HCT116 (cell line): ENCODE measurements at regions not wholly inside any gene's neighbourhood (a gene's known extent, or its start where the extent isn't known, plus 50 kb on each side); places are given as distances from the start of the nearest gene placed in this dataset.

ENCODE experiments used
- ATAC-seq: fragments of 200-7000 bp; cut with Tn5 transposase; 2 replicates; pipeline ENCODE4 v1.9.1; 2020; ENCODE audit warnings: mild to moderate bottlenecking, moderate library complexity
- BruUV-seq: library from RNA; stranded (reverse); fragments of 400-500 nt; replicated peaks from 2 replicates; lab custom pipeline; 2021; lab: Mats Ljungman, UMichigan
- CTCF ChIA-PET: fragments of 300-600 bp; sonication (Branson Sonifier 250); formaldehyde crosslinking; loops from one replicate; lab custom pipeline; 2021; ENCODE audit warnings: antibody characterized with exemption; lab: Charles Lee
- POLR2A ChIA-PET: fragments of 300-600, 350-600 bp; sonication (Branson Sonifier 250); formaldehyde crosslinking; loops from one replicate; lab custom pipeline; 2021; ENCODE audit warnings: antibody characterized with exemption; lab: Charles Lee
- RAD21 ChIA-PET, 2 experiments: fragments of 300-600 bp; sonication (Branson Sonifier 250); formaldehyde crosslinking; loops; one replicate each; lab custom pipeline; 2023; ENCODE audit warnings: low total read pairs in 2 of 2; ENCODE audit not compliant: uncharacterized antibody in 2 of 2, unreplicated experiment in 2 of 2, low non-redundant PET in 1 of 2; lab: Charles Lee
- DNase-seq: peaks from one replicate; pipeline ENCODE4 v3.0.0-alpha.2; 2010; ENCODE audit warnings: low read depth, low spot score
- H2AFZ ChIP-seq: fragments of 200-600 bp; shearing (Covaris generic), sonication (generic); 2 replicates; pipeline ENCODE4 v1.6.1; 2017; ENCODE audit warnings: low read depth, mixed run types, mixed read lengths, antibody characterized with exemption, low read length; ENCODE audit not compliant: poor library complexity, severe bottlenecking
- H3K27ac ChIP-seq: 2 replicates; pipeline ENCODE4 v1.5.1; 2012; ENCODE audit warnings: low read depth, low read length
- H3K27me3 ChIP-seq: fragments of 200-600 bp; sonication (generic); 2 replicates; pipeline ENCODE4 v1.6.1; 2016; ENCODE audit warnings: mixed run types, low read length, mixed read lengths; ENCODE audit not compliant: insufficient read depth
- H3K36me3 ChIP-seq, 2 experiments: fragments of 200-500 bp in 1 of 2; fragments of 200-600 bp in 1 of 2; sonication (Bioruptor generic) in 1 of 2; sonication (generic) in 1 of 2; 2 replicates each; pipeline versions ENCODE4 v1.5.1 to v1.6.1; 2014 to 2016; ENCODE audit warnings: low read length in 2 of 2, inconsistent platforms in 1 of 2, mixed read lengths in 1 of 2, mixed run types in 1 of 2; ENCODE audit not compliant: insufficient read depth in 2 of 2, control insufficient read depth in 1 of 2
- H3K4me1 ChIP-seq, 2 experiments: fragments of 200-600 bp in 1 of 2; sonication (generic) in 1 of 2; 2 replicates each; pipeline versions ENCODE4 v1.5.1 to v1.6.1; 2012 to 2017; ENCODE audit warnings: low read length in 2 of 2, inconsistent platforms in 1 of 2, mild to moderate bottlenecking in 1 of 2, mixed read lengths in 1 of 2, mixed run types in 1 of 2, moderate library complexity in 1 of 2; ENCODE audit not compliant: insufficient read depth in 2 of 2, control insufficient read depth in 1 of 2
- H3K4me2 ChIP-seq: fragments of 200-600 bp; sonication (generic); 2 replicates; pipeline ENCODE4 v1.6.1; 2017; ENCODE audit warnings: mixed run types, low read length, mixed read lengths
- H3K4me3 ChIP-seq, 2 experiments: fragments of 200-600 bp in 1 of 2; sonication (generic) in 1 of 2; replicated peaks in 1 of 2; 2 replicates each; pipeline ENCODE4 v1.5.1; 2011 to 2016; ENCODE audit warnings: low read length in 2 of 2, control low read depth in 1 of 2, low read depth in 1 of 2, mild to moderate bottlenecking in 1 of 2, mixed read lengths in 1 of 2, mixed run types in 1 of 2
- H3K79me2 ChIP-seq: fragments of 200-600 bp; sonication (generic); 2 replicates; pipeline ENCODE4 v1.6.1; 2017; ENCODE audit warnings: mild to moderate bottlenecking, mixed run types, low read length, moderate library complexity, mixed read lengths; ENCODE audit not compliant: insufficient read depth
- H3K9ac ChIP-seq: fragments of 200-600 bp; sonication (generic); 2 replicates; pipeline ENCODE4 v1.6.1; 2016; ENCODE audit warnings: low read length, mixed read lengths
- H3K9me2 ChIP-seq: fragments of 200-600 bp; sonication (generic), shearing (Covaris generic); 2 replicates; pipeline ENCODE4 v1.6.1; 2017; ENCODE audit warnings: mixed run types, mild to moderate bottlenecking, moderate library complexity; ENCODE audit not compliant: insufficient read depth
- H3K9me3 ChIP-seq, 2 experiments: fragments of 200-500 bp in 1 of 2; fragments of 200-600 bp in 1 of 2; sonication (Bioruptor generic) in 1 of 2; sonication (generic) in 1 of 2; 2 replicates each; pipeline ENCODE4 v1.6.1; 2014 to 2017; ENCODE audit warnings: low read length in 2 of 2, mixed read lengths in 2 of 2, inconsistent platforms in 1 of 2, low read depth in 1 of 2, mild to moderate bottlenecking in 1 of 2, mixed run types in 1 of 2, moderate library complexity in 1 of 2; ENCODE audit not compliant: control insufficient read depth in 1 of 2, insufficient read depth in 1 of 2
- H4K20me1 ChIP-seq: fragments of 200-600 bp; sonication (generic), shearing (Covaris generic); 2 replicates; pipeline ENCODE4 v1.6.1; 2017; ENCODE audit warnings: mixed run types, mild to moderate bottlenecking, moderate library complexity; ENCODE audit not compliant: insufficient read depth
- ELF1 ChIP-seq: IDR thresholded peaks from 2 replicates; pipeline ENCODE4 v1.6.1; 2012; ENCODE audit warnings: low read depth, borderline replicate concordance
- FOSL1 ChIP-seq: IDR thresholded peaks from 2 replicates; pipeline ENCODE4 v1.6.1; 2012; ENCODE audit warnings: low read depth
- SIN3A ChIP-seq: IDR thresholded peaks from 2 replicates; pipeline ENCODE4 v1.6.1; 2012; ENCODE audit warnings: low read depth
- intact Hi-C: fragments of 100-400 bp; cut with micrococcal nuclease; formaldehyde crosslinking; loops from 2 replicates; pipeline ENCODE4 v1.10.0; 2022
- TF ChIP-seq, protein P1 (sequence below): IDR thresholded peaks from 2 replicates; pipeline ENCODE4 v1.6.1; 2012

DNA sequence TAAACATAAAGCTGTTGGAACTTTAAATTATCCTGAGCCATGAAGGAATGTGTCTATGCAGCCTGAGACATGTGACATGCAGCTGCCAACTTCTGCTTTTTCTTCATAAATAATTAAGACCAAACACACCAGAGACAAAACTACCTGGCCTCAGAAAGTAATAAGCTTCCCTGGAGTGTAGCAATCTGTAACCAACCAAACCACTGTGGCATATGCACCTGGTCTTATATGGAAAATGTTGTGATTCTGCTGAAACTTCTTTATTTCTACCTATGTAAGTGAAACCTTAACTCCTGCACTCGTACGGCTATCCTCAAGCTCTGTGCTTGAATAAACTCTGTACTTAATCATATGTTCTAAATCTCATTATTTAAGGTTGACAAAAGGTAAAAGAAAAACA, 515.0 kb downstream of the TMEM182 start:
- POLR2A ChIA-PET, result no interaction called here
- Histone ChIP-seq H3K4me3 (no peak overlapping the region), H3K9me2 (no peaks in the 10 kb centered on the region), H3K36me3 (no peaks in the 10 kb centered on the region), H3K27me3 (no peaks in the 10 kb centered on the region), H3K9ac (no peak overlapping the region), H4K20me1 (no peaks in the 10 kb centered on the region), H3K4me1 (no peaks in the 10 kb centered on the region), H3K4me2 (no peak overlapping the region), H3K27ac (no peak overlapping the region), H3K79me2 (no peaks in the 10 kb centered on the region), H3K9me3 (peaks cover 8 to 16% of the 10 kb centered on the region in 2 experiments; a peak in 2 of 4 replicates), H2AFZ (no peak overlapping the region)
- CTCF ChIA-PET, result no interaction called here
- no peak for TF ChIP-seq SIN3A
- intact Hi-C loops, result no loop called here
- DNase-seq (no peak), ATAC-seq (no peak)
- BruUV-seq, result no TSS peak
- RAD21 ChIA-PET, result no interaction called here

- no peaks in the 10 kb centered on the region for H3K27me3 ChIP-seq
- ATAC-seq, result no peak
- ChIA-PET RAD21 (no interaction called here), POLR2A (no interaction called here), CTCF (no interaction called here)
- no peak overlapping the region for H3K27ac ChIP-seq
- peaks cover 0 to 15% of the 10 kb centered on the region in 2 experiments; a peak in 2 of 4 replicates for H3K9me3 ChIP-seq
- DNase-seq, result no peak
- H3K4me3 ChIP-seq, result no peak overlapping the region
- H3K36me3 ChIP-seq, result no peaks in the 10 kb centered on the region
- no peaks in the 10 kb centered on the region for H3K79me2 ChIP-seq
- intact Hi-C loops, result no loop called here
- no TSS peak for BruUV-seq
- no peak overlapping the region for H2AFZ ChIP-seq
- no peaks in the 10 kb centered on the region for H3K4me1 ChIP-seq
- H3K9ac ChIP-seq, result no peak overlapping the region
- no peak overlapping the region for H3K4me2 ChIP-seq
- H3K9me2 ChIP-seq, result no peaks in the 10 kb centered on the region
- H4K20me1 ChIP-seq, result no peaks in the 10 kb centered on the region
- TF ChIP-seq FOSL1 (no peak), ELF1 (no peak)
- TF ChIP-seq, protein P1, sequence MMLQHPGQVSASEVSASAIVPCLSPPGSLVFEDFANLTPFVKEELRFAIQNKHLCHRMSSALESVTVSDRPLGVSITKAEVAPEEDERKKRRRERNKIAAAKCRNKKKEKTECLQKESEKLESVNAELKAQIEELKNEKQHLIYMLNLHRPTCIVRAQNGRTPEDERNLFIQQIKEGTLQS, result no peak
These were observed 522.9 kb downstream of the TMEM182 start for GRCh38 chr2:103284750-103285149.
